ENCODE measurements at regions not wholly inside any gene's neighbourhood (a gene's known extent, or its start where the extent isn't known, plus 50 kb on each side); places are given as distances from the start of the nearest gene placed in this dataset.

DNA sequence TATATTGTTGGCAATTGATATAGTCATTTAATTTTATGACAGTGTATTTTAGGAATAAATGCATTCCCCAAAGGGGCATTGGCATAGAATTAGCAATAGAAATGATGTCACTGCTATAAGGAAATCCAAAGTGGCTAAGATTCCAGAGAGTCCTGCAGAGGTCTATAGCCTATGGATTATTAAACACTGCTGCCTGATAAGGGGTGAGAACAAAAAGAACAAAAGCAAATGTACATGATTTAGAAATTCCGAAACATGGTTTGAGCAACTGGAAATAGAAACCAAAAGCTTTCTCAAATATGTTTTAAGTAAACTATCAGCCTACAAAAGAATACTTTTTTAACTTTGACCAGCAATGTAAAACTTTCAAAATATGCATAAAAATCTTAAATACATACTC lies 280.1 kb upstream of the RASGRP1 start (continued):
- TF ChIP-seq, protein P1, sequence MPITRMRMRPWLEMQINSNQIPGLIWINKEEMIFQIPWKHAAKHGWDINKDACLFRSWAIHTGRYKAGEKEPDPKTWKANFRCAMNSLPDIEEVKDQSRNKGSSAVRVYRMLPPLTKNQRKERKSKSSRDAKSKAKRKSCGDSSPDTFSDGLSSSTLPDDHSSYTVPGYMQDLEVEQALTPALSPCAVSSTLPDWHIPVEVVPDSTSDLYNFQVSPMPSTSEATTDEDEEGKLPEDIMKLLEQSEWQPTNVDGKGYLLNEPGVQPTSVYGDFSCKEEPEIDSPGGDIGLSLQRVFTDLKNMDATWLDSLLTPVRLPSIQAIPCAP (CRISPR knock-in tag; IDR thresholded peaks at IDR 0.05), result no peak
- TF ChIP-seq, protein P2, sequence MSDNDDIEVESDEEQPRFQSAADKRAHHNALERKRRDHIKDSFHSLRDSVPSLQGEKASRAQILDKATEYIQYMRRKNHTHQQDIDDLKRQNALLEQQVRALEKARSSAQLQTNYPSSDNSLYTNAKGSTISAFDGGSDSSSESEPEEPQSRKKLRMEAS (CRISPR knock-in tag; IDR thresholded peaks at IDR 0.05), result no peak
- TF ChIP-seq NR2C2 (CRISPR knock-in tag; IDR thresholded peaks at IDR 0.05), result no peak
- TF ChIP-seq, protein P3, sequence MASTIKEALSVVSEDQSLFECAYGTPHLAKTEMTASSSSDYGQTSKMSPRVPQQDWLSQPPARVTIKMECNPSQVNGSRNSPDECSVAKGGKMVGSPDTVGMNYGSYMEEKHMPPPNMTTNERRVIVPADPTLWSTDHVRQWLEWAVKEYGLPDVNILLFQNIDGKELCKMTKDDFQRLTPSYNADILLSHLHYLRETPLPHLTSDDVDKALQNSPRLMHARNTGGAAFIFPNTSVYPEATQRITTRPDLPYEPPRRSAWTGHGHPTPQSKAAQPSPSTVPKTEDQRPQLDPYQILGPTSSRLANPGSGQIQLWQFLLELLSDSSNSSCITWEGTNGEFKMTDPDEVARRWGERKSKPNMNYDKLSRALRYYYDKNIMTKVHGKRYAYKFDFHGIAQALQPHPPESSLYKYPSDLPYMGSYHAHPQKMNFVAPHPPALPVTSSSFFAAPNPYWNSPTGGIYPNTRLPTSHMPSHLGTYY (CRISPR knock-in tag; IDR thresholded peaks at IDR 0.05), result no peak

- TF ChIP-seq ELF4 (CRISPR knock-in tag; IDR thresholded peaks at IDR 0.05; ENCODE audit: low read depth), result no peak
- TF ChIP-seq, protein P4, sequence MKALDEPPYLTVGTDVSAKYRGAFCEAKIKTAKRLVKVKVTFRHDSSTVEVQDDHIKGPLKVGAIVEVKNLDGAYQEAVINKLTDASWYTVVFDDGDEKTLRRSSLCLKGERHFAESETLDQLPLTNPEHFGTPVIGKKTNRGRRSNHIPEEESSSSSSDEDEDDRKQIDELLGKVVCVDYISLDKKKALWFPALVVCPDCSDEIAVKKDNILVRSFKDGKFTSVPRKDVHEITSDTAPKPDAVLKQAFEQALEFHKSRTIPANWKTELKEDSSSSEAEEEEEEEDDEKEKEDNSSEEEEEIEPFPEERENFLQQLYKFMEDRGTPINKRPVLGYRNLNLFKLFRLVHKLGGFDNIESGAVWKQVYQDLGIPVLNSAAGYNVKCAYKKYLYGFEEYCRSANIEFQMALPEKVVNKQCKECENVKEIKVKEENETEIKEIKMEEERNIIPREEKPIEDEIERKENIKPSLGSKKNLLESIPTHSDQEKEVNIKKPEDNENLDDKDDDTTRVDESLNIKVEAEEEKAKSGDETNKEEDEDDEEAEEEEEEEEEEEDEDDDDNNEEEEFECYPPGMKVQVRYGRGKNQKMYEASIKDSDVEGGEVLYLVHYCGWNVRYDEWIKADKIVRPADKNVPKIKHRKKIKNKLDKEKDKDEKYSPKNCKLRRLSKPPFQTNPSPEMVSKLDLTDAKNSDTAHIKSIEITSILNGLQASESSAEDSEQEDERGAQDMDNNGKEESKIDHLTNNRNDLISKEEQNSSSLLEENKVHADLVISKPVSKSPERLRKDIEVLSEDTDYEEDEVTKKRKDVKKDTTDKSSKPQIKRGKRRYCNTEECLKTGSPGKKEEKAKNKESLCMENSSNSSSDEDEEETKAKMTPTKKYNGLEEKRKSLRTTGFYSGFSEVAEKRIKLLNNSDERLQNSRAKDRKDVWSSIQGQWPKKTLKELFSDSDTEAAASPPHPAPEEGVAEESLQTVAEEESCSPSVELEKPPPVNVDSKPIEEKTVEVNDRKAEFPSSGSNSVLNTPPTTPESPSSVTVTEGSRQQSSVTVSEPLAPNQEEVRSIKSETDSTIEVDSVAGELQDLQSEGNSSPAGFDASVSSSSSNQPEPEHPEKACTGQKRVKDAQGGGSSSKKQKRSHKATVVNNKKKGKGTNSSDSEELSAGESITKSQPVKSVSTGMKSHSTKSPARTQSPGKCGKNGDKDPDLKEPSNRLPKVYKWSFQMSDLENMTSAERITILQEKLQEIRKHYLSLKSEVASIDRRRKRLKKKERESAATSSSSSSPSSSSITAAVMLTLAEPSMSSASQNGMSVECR (CRISPR knock-in tag; IDR thresholded peaks at IDR 0.05; ENCODE audit: borderline replicate concordance), result no peak
- TF ChIP-seq IRF2 (CRISPR knock-in tag; IDR thresholded peaks at IDR 0.05; ENCODE audit: borderline replicate concordance, low read depth), result no peak
- TF ChIP-seq NR2C2 (CRISPR knock-in tag; IDR thresholded peaks at IDR 0.05), result no peak
- no peak for TF ChIP-seq TCF7 (CRISPR knock-in tag; IDR thresholded peaks at IDR 0.05; ENCODE audit: low read depth)
- TF ChIP-seq ZNF219 (CRISPR knock-in tag; IDR thresholded peaks at IDR 0.05; ENCODE audit: borderline replicate concordance), result no peak
- TF ChIP-seq NFE2L1 (CRISPR knock-in tag; IDR thresholded peaks at IDR 0.05), result no peak
- POLR2A ChIA-PET, result no interaction called here
Measured at GRCh38 chr15:38846346-38846745, 281.7 kb upstream of the RASGRP1 start.

DNA sequence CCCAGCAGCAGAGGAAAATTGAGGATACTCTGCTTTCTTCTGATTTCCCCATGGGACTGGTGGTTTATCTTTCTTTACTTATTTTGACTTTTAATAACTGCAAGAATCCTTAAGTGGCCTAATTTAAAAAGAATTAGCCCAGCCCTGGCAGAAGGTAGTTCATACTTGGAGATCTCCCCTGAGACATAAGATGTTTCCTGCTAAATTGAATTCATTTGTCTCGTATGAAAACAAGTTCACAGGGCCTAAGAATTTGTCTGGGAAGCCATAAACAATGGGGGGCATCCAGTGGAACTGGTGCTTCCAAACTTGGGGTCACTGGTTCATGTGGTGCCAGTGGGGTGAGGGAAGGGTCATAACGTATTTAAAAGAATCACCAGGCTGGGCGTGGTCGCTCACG lies 283.1 kb upstream of the RASGRP1 start:
- CTCF ChIA-PET, result no interaction called here
- H3K36me3 Mint-ChIP-seq, result no peaks in the 10 kb centered on the region
- TF ChIP-seq GRHL2 (CRISPR knock-in tag; IDR thresholded peaks at IDR 0.05; ENCODE audit: insufficient replicate concordance, severe bottlenecking) (no peak), ZNF423 (CRISPR knock-in tag; IDR thresholded peaks at IDR 0.05) (no peak), GTF2I (CRISPR knock-in tag; conservative IDR thresholded peaks at IDR 0.05) (no peak), GABPB1 (CRISPR knock-in tag; IDR thresholded peaks at IDR 0.05) (no peak), ZNF121 (CRISPR knock-in tag; IDR thresholded peaks at IDR 0.05) (no peak), FOXJ3 (CRISPR knock-in tag; IDR thresholded peaks at IDR 0.05; ENCODE audit: borderline replicate concordance) (no peak), ELF4 (CRISPR knock-in tag; IDR thresholded peaks at IDR 0.05; ENCODE audit: low read depth) (no peak), TP53 (CRISPR knock-in tag; IDR thresholded peaks at IDR 0.05) (no peak), TCF7 (CRISPR knock-in tag; IDR thresholded peaks at IDR 0.05; ENCODE audit: low read depth) (no peak), NFYB (CRISPR knock-in tag; conservative IDR thresholded peaks at IDR 0.05; ENCODE audit: low read depth) (no peak), NR2C2 (CRISPR knock-in tag; IDR thresholded peaks at IDR 0.05) (no peak)
- TF ChIP-seq, protein P5, sequence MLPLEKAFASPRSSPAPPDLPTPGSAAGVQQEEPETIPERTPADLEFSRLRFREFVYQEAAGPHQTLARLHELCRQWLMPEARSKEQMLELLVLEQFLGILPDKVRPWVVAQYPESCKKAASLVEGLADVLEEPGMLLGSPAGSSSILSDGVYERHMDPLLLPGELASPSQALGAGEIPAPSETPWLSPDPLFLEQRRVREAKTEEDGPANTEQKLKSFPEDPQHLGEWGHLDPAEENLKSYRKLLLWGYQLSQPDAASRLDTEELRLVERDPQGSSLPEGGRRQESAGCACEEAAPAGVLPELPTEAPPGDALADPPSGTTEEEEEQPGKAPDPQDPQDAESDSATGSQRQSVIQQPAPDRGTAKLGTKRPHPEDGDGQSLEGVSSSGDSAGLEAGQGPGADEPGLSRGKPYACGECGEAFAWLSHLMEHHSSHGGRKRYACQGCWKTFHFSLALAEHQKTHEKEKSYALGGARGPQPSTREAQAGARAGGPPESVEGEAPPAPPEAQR (CRISPR knock-in tag; IDR thresholded peaks at IDR 0.05), result no peak
- TF ChIP-seq, protein P6, sequence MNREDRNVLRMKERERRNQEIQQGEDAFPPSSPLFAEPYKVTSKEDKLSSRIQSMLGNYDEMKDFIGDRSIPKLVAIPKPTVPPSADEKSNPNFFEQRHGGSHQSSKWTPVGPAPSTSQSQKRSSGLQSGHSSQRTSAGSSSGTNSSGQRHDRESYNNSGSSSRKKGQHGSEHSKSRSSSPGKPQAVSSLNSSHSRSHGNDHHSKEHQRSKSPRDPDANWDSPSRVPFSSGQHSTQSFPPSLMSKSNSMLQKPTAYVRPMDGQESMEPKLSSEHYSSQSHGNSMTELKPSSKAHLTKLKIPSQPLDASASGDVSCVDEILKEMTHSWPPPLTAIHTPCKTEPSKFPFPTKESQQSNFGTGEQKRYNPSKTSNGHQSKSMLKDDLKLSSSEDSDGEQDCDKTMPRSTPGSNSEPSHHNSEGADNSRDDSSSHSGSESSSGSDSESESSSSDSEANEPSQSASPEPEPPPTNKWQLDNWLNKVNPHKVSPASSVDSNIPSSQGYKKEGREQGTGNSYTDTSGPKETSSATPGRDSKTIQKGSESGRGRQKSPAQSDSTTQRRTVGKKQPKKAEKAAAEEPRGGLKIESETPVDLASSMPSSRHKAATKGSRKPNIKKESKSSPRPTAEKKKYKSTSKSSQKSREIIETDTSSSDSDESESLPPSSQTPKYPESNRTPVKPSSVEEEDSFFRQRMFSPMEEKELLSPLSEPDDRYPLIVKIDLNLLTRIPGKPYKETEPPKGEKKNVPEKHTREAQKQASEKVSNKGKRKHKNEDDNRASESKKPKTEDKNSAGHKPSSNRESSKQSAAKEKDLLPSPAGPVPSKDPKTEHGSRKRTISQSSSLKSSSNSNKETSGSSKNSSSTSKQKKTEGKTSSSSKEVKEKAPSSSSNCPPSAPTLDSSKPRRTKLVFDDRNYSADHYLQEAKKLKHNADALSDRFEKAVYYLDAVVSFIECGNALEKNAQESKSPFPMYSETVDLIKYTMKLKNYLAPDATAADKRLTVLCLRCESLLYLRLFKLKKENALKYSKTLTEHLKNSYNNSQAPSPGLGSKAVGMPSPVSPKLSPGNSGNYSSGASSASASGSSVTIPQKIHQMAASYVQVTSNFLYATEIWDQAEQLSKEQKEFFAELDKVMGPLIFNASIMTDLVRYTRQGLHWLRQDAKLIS (CRISPR knock-in tag; IDR thresholded peaks at IDR 0.05; ENCODE audit: borderline replicate concordance), result no peak
- TF ChIP-seq, protein P7, sequence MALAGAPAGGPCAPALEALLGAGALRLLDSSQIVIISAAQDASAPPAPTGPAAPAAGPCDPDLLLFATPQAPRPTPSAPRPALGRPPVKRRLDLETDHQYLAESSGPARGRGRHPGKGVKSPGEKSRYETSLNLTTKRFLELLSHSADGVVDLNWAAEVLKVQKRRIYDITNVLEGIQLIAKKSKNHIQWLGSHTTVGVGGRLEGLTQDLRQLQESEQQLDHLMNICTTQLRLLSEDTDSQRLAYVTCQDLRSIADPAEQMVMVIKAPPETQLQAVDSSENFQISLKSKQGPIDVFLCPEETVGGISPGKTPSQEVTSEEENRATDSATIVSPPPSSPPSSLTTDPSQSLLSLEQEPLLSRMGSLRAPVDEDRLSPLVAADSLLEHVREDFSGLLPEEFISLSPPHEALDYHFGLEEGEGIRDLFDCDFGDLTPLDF (CRISPR knock-in tag; IDR thresholded peaks at IDR 0.05), result no peak

More at GRCh38 chr15:38846346-38846745, 281.7 kb upstream of the RASGRP1 start:
- Mint-ChIP-seq H3K4me1 (peaks cover 12% of the 10 kb centered on the region), H3K4me3 (no peak overlapping the region), H3K27ac (no peak overlapping the region), H3K9me3 (peaks cover 7% of the 10 kb centered on the region), H3K27me3 (ENCODE audit: low read depth) (no peaks in the 10 kb centered on the region), H3K36me3 (no peaks in the 10 kb centered on the region)
- no peak for DNase-seq (ENCODE audit: low spot score)
- ATAC-seq, result no peak
- CTCF ChIA-PET, result interaction anchor here (1.0 kb wide), 1 partner anchor 145 kb away, joined by 7 read pairs; no protein-coding TSS in a partner anchor

More for the DNA sequence above, 283.1 kb upstream of the RASGRP1 start:
- Mint-ChIP-seq H3K4me3 (no peak overlapping the region), H3K9me3 (no peaks in the 10 kb centered on the region), H3K27me3 (ENCODE audit: low read depth) (no peaks in the 10 kb centered on the region), H3K4me1 (peaks cover 12% of the 10 kb centered on the region), H3K27ac (no peak overlapping the region)
- ATAC-seq (no peak), DNase-seq (ENCODE audit: low spot score) (no peak)
- POLR2A ChIA-PET, result no interaction called here
